HFFc6 (cell line): ENCODE measurements at regions not wholly inside any gene's neighbourhood (a gene's known extent, or its start where the extent isn't known, plus 50 kb on each side); places are given as distances from the start of the nearest gene placed in this dataset.

Experiments
- DNase-seq: peaks from one replicate; pipeline ENCODE4 v3.0.0-alpha.2; 2018
- H3K27ac Mint-ChIP-seq: 2 replicates; pipeline ENCODE4 v1.8.0; 2020; ENCODE audit warnings: mild to moderate bottlenecking, mixed read lengths
- H3K27me3 Mint-ChIP-seq: 2 replicates; pipeline ENCODE4 v1.8.0; 2021; ENCODE audit warnings: mild to moderate bottlenecking, moderate library complexity, mixed read lengths; ENCODE audit not compliant: insufficient read depth
- H3K36me3 Mint-ChIP-seq: 2 replicates; pipeline ENCODE4 v1.8.0; 2021; ENCODE audit warnings: low read depth, mixed read lengths
- H3K4me1 Mint-ChIP-seq: 2 replicates; pipeline ENCODE4 v1.8.0; 2020; ENCODE audit warnings: low read depth, mixed read lengths
- H3K4me3 Mint-ChIP-seq: 2 replicates; pipeline ENCODE4 v1.8.0; 2020; ENCODE audit warnings: mild to moderate bottlenecking, moderate library complexity, mixed read lengths
- H3K9me3 Mint-ChIP-seq: 2 replicates; pipeline ENCODE4 v1.8.0; 2020; ENCODE audit warnings: mild to moderate bottlenecking, mixed read lengths
- TF ChIP-seq, protein P1 (sequence below): fragments of 200-600 bp; sonication (generic); IDR thresholded peaks from 2 replicates; pipeline ENCODE4 v1.5.0; 2021; ENCODE audit warnings: antibody characterized with exemption, mild to moderate bottlenecking

DNA sequence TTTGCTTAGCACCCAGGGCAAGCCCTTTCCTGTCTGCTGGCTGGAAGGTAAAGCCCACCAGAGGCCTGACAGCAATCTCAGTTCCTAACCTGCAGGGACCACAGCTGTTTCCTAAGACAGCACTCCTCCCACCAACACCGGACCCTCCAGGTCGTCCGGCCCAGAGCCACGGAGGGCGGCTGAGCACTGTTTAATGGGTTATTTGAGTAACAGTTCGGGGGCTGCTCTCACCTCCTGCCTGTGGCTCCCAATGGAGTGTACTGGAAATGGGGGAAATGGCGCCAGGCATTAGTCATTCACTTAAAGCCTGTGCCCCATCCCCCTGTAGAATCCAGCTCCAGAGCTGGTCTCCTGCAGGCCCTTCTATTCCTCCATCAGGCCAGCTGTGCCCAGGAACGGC lies 81.6 kb upstream of the ADRA2C start:
- no peaks in the 10 kb centered on the region for H3K4me1 Mint-ChIP-seq
- TF ChIP-seq, protein P1, sequence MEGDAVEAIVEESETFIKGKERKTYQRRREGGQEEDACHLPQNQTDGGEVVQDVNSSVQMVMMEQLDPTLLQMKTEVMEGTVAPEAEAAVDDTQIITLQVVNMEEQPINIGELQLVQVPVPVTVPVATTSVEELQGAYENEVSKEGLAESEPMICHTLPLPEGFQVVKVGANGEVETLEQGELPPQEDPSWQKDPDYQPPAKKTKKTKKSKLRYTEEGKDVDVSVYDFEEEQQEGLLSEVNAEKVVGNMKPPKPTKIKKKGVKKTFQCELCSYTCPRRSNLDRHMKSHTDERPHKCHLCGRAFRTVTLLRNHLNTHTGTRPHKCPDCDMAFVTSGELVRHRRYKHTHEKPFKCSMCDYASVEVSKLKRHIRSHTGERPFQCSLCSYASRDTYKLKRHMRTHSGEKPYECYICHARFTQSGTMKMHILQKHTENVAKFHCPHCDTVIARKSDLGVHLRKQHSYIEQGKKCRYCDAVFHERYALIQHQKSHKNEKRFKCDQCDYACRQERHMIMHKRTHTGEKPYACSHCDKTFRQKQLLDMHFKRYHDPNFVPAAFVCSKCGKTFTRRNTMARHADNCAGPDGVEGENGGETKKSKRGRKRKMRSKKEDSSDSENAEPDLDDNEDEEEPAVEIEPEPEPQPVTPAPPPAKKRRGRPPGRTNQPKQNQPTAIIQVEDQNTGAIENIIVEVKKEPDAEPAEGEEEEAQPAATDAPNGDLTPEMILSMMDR, result no peak
- peaks cover 32% of the 10 kb centered on the region for H3K27me3 Mint-ChIP-seq
- no peak overlapping the region for H3K27ac Mint-ChIP-seq
- no peaks in the 10 kb centered on the region for H3K9me3 Mint-ChIP-seq
- no peak overlapping the region for H3K4me3 Mint-ChIP-seq
- no peak for DNase-seq
- H3K36me3 Mint-ChIP-seq, result no peaks in the 10 kb centered on the region

DNA sequence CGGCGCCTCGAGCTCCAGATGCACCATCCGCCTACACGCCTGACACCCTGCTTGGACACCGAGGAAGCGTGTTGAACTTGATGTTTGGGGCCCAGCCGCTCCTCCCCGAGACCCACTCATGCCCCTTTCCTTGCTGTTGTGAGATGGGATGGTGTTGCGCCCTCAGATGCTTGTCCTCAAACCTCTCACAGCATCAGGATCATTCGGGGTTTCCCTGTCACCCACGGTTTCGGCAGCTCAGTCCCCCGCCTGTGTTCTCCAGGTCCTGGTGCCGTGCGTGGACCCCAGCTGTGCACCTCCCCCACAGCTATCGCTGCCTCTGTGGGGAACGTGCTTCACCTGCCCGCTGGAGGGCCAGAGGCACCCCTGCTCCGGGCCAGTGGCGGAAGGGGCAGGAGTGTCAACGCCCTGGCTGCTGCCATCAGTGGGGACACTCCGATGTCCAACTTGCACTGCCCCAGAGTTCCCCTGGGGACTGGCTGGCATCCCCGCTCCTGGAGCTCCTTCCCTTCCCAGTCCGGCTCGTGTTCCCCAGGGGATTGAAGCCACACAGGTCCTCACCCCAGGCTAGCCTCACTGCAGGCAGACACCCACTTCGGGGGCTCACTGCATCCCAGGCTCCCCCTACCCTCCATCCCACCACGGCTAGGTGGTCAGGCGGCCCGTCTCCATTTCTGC lies 82.3 kb upstream of the ADRA2C start:
- H3K4me3 Mint-ChIP-seq, result no peak overlapping the region
- peaks cover 37% of the 10 kb centered on the region for H3K27me3 Mint-ChIP-seq
- no peak overlapping the region for H3K27ac Mint-ChIP-seq
- H3K4me1 Mint-ChIP-seq, result no peaks in the 10 kb centered on the region
- no peak for DNase-seq
- H3K9me3 Mint-ChIP-seq, result no peaks in the 10 kb centered on the region
- TF ChIP-seq, protein P1, result no peak
- H3K36me3 Mint-ChIP-seq, result no peaks in the 10 kb centered on the region

DNA sequence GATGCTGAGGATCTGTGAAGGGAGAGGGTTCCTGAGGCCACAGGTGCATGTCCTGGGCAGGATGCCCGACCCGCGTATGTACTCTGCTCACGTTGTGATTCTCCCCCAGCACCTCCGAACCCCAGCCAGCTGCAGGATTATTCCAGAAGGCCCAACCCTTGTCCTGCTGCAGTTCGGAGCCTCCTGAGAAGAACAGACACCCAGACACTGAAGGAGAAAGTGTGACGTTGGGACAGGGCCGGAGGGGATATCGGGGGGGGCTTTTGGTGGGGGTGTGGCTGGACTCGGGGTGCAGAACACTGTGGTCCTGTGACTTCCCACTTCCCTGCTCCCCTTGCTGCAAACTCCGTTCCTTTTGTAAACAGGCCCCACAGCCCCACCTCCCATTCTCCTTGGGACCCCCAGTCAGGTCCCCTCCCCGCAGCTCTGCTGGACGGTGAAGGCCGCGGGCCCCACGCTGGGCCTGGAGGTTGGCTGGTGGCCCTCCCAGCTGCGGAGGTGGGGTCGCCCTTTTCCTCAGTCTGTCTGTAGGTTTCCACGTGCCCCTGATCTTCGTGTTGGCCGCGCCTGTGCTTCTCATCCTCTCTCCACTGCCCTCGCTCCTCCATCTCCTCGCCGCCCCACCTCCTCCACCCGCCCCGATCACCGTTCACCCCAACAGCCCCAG lies 83.0 kb upstream of the ADRA2C start:
- no peak for DNase-seq
- Mint-ChIP-seq H3K9me3 (no peaks in the 10 kb centered on the region), H3K27me3 (peaks cover 36% of the 10 kb centered on the region), H3K36me3 (no peaks in the 10 kb centered on the region), H3K27ac (no peak overlapping the region), H3K4me3 (no peak overlapping the region), H3K4me1 (no peaks in the 10 kb centered on the region)
- TF ChIP-seq, protein P1, result no peak

DNA sequence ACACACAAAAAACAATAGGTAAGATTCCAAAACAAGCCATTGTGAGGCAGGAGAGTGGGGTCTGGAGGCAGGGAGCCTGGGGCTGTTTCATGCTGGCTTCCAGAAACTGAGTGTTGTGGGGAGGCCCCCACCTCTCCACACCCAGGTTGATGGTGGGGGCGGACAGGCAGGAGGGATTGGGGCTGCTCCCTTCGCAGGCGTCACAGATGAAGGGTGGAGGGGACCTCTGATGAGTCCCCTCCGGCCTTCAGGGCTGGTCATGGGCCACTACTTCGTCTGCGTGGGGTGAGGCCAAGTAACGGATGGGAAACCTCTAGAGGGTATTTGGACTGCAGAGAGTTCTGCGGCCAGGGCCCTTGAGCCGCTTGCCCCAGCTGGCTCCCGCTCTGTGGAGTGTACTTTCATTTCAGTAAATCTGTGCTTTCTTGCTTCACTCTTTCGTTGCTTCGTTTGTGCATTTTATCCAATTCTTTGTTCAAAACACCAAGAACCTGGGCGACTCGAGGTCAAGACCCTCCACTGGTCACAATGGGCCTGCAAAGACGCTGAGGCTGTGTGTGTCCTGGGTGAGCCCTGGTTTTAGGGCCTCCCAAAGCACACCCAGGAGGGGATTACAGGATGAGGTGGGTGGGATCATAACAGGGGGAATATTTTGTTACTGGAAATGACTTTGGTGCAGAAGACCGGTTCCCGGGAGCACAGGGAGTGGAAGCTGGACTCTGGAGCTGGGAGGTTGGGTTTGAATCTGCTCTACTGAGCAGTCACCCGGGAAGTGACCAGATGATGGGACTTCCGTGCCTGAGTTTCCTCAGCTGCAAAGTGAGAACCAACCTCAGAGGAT lies 83.7 kb upstream of the ADRA2C start:
- Mint-ChIP-seq H3K27me3 (peaks cover 39% of the 10 kb centered on the region), H3K4me1 (no peaks in the 10 kb centered on the region), H3K36me3 (no peaks in the 10 kb centered on the region), H3K27ac (no peak overlapping the region), H3K4me3 (no peak overlapping the region), H3K9me3 (no peaks in the 10 kb centered on the region)
- DNase-seq, result no peak
- TF ChIP-seq, protein P1, result no peak

DNA sequence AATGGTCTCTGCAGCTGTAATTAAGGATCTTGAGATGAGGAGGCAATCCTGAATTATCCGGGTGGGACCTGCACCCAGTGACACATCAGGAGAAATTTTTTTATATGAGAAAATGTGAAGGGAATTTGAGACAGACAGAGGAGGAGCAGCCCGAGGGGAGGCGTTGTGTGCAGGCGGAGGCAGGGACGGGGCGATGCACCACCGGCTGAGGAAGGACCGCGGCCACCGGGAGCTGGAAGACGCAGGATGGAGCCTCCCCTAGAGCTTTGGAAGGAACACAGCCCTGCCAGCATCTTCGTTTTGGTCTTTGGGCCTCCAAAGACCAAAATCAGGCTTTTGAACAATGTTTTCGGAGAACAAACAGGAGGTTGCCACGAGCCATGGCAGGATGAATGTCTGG lies 85.0 kb upstream of the ADRA2C start:
- Mint-ChIP-seq H3K36me3 (no peaks in the 10 kb centered on the region), H3K27me3 (peaks cover 50% of the 10 kb centered on the region), H3K4me1 (no peaks in the 10 kb centered on the region), H3K27ac (no peak overlapping the region), H3K4me3 (no peak overlapping the region), H3K9me3 (no peaks in the 10 kb centered on the region)
- TF ChIP-seq, protein P1, result no peak
- no peak for DNase-seq
